ENCODE measurements at regions not wholly inside any gene's neighbourhood (a gene's known extent, or its start where the extent isn't known, plus 50 kb on each side); places are given as distances from the start of the nearest gene placed in this dataset.
"Not testable (repeated sequence)": the region's sequence is repeated elsewhere in the genome, so short reads cannot be mapped to it uniquely, and the experiment has no call there.

DNA sequence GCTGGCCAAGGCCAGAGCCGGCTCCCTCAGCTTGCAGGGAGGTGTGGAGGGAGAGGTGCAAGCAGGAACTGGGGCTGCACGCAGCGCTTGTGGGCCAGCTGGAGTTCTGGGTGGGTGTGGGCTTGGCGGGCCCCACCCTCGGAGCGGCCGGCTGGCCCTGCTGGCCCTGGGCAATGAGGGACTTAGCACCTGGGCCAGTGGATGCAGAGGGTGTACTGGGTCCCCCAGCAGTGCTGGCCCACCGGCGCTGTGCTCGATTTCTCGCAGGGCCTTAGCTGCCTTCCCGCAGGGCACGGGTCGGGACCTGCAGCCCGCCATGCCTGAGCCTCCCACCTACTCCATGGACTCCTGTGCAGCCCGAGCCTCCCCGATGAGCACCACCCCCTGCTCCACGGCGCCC lies 115.6 kb upstream of the MARK1 start:
- TF ChIP-seq TAF1 (IDR thresholded peaks at IDR 0.05; ENCODE audit: borderline replicate concordance, low read depth, low read length); POLR2AphosphoS5 (IDR thresholded peaks at IDR 0.05; ENCODE audit: low read depth, low read length); POLR2A (IDR thresholded peaks at IDR 0.05; ENCODE audit: low read depth, low read length): not testable (repeated sequence)
